ENCODE measurements at regions not wholly inside any gene's neighbourhood (a gene's known extent, or its start where the extent isn't known, plus 50 kb on each side); places are given as distances from the start of the nearest gene placed in this dataset.

DNA sequence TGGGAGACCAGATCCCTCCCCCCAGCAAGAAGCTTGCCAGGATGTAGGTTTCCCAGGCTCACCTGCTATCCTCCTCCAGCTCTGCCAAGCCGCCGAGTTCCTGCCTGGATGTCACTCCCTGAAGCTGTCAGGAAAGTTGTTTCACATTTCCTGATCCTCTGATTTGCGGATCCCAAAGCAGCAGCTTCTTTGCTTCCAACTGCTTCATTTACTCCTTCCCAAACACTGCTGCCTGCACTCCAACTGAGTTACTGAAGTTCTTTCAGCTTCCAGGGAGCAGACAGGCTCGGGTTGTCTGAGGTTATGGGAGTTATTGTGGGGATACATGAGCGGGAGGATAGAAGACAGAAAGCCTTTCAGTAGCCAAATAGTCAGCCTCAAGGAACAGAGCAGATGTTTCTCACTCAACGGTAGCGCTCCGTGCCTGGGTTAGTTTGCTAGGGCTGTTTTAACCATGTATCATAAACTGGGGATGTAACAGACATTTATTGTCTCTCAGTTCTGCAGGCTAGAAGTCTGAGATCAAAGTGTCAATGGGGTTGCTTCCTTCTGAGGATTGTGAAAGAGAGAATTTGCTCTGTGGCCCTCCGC, 516.0 kb downstream of the REEP3 start:
- intact Hi-C loops (cut with DNase I; ENCODE audit: low total_unique reads), result no loop called here

DNA sequence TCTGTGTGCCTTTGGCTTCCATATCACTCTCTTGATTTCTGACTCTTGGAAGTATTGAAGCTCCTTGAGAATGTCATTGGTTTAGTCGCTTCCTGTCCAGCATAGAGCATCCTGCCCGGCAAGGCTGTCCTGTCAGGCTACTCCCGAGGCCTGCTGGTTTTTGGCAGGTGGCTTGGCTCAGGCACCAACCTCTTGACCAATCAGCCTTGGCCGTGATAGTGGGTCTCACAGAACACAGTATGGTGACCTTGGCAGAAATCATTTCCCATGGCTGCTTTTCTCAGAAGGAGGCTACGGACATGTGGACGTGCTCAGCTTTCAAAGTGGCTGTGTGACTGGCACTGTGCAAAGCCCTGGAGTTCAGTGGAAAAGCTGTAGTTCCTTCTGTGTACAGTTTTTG, 516.9 kb downstream of the REEP3 start:
- Histone ChIP-seq H3K4me3 (no peak overlapping the region), H3K4me1 (peaks cover 0 to 14% (median 9%) of the 10 kb centered on the region in 4 donors), H3K36me3 (no peaks in the 10 kb centered on the region), H3K27me3 (peaks cover 0 to 3% of the 10 kb centered on the region in 2 donors), H3K9me3 (no peaks in the 10 kb centered on the region), H3K27ac (no peak overlapping the region)
- TF ChIP-seq, protein P1, sequence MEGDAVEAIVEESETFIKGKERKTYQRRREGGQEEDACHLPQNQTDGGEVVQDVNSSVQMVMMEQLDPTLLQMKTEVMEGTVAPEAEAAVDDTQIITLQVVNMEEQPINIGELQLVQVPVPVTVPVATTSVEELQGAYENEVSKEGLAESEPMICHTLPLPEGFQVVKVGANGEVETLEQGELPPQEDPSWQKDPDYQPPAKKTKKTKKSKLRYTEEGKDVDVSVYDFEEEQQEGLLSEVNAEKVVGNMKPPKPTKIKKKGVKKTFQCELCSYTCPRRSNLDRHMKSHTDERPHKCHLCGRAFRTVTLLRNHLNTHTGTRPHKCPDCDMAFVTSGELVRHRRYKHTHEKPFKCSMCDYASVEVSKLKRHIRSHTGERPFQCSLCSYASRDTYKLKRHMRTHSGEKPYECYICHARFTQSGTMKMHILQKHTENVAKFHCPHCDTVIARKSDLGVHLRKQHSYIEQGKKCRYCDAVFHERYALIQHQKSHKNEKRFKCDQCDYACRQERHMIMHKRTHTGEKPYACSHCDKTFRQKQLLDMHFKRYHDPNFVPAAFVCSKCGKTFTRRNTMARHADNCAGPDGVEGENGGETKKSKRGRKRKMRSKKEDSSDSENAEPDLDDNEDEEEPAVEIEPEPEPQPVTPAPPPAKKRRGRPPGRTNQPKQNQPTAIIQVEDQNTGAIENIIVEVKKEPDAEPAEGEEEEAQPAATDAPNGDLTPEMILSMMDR (IDR thresholded peaks at IDR 0.05), result no peak
- DNase-seq, result no peak
- intact Hi-C loops (cut with DNase I; ENCODE audit: low total_unique reads), result no loop called here

More for the DNA sequence above, 516.0 kb downstream of the REEP3 start:
- Histone ChIP-seq H3K9me3 (no peaks in the 10 kb centered on the region), H3K4me3 (no peak overlapping the region), H3K27ac (no peak overlapping the region), H3K36me3 (no peaks in the 10 kb centered on the region), H3K27me3 (peaks cover 0 to 3% of the 10 kb centered on the region in 2 donors), H3K4me1 (peaks cover 0 to 14% (median 9%) of the 10 kb centered on the region in 4 donors)
- no peak for DNase-seq
- TF ChIP-seq, protein P1 (IDR thresholded peaks at IDR 0.05), result no peak

DNA sequence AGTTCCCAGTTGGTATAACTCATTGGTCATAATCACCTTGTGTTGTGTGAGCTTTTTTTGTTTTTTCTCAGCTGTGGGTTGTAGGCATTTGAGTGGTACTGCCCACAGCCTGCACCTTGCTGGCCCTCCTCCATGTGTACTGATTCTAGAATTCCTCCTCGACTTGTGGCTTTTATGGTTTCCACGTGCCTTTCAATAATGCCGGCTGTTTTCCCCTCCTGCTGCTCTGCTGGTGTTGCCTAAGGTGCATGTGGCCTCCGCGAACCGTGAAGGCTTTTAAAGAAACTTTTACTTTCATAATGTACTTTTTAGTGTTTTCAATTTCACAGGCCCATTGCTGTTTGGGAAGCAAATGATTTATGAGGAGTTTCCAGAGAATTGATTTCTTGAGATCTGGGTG, 518.0 kb downstream of the REEP3 start:
- peaks cover 0 to 3% of the 10 kb centered on the region in 2 donors for H3K27me3 ChIP-seq
- no peak overlapping the region for H3K4me3 ChIP-seq
- H3K9me3 ChIP-seq, result no peaks in the 10 kb centered on the region
- TF ChIP-seq, protein P1 (IDR thresholded peaks at IDR 0.05), result no peak
- intact Hi-C loops (cut with DNase I; ENCODE audit: low total_unique reads), result no loop called here
- H3K36me3 ChIP-seq, result no peaks in the 10 kb centered on the region
- H3K4me1 ChIP-seq, result peaks cover 0 to 14% (median 9%) of the 10 kb centered on the region in 4 donors
- no peak overlapping the region for H3K27ac ChIP-seq
- DNase-seq, result no peak

DNA sequence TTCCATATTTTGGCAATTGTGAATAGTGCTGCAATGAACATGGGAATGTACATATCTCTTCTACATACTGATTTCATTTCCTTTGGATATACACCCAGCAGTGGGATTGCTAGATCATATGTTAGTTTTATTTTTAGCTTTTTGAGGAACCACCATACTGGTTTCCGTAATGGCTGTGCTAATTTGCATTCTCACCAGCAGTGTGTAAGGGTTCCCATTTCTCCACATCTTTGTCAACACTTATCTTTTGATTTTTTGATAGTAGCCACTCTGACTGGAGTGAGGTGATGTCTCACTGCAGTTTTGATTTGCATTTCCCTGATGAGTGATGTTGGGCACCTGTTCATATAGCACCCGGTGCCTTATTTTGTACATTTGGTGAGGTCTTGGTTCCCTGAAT, 519.6 kb downstream of the REEP3 start:
- H3K4me1 ChIP-seq, result peaks cover 0 to 14% (median 9%) of the 10 kb centered on the region in 4 donors
- DNase-seq, result no peak
- intact Hi-C loops (cut with DNase I; ENCODE audit: low total_unique reads), result no loop called here
- TF ChIP-seq, protein P1 (IDR thresholded peaks at IDR 0.05), result no peak
- H3K4me3 ChIP-seq, result no peak overlapping the region
- no peak overlapping the region for H3K27ac ChIP-seq
- peaks cover 0 to 3% of the 10 kb centered on the region in 2 donors for H3K27me3 ChIP-seq
- no peaks in the 10 kb centered on the region for H3K36me3 ChIP-seq
- no peaks in the 10 kb centered on the region for H3K9me3 ChIP-seq

DNA sequence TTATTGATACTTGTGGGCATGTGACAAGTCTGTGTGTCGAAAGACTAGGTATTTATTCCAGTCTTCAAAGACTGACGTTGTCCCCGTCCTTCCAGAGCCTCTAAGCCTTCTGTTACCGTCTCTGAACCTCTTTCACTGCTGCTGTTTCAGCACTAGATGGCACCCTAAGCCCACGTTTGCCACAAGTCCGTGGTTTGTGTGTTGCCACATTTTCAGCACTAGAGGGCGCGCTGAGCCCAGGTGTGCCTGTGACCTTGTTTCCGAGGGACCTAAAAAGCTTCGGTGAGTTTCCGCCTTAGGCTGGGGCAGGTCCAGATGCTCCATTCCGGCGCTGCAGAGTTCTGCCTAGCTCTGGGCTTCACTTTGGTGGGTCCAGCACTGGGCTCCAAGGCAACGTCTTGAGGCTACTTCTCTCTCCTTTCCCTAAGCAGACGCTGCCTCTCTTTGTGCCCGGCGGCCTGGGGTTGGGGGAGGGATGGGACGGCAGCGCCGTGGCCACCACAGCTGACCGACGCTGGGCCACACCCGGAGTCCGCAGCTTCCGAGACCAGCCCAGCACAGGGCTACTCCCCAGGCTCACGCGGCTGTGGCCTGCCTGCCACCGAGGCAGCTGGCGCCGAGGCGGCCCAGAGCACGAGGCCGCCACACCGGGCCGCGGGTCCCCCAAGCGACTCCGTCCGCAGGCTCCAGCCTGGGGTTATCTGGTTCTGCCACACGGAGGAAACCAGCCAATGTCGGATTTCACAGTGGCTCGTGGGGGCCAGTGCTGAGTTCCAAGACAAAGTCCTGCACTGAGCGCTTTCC, 520.2 kb downstream of the REEP3 start:
- Histone ChIP-seq H3K27ac (no peak overlapping the region), H3K9me3 (no peaks in the 10 kb centered on the region), H3K27me3 (peaks cover 0 to 3% of the 10 kb centered on the region in 2 donors), H3K4me3 (peak overlapping the region; percentile 28 to 35), H3K36me3 (no peaks in the 10 kb centered on the region), H3K4me1 (peaks cover 0 to 14% (median 9%) of the 10 kb centered on the region in 4 donors)
- peak; percentile 55 to 79 for DNase-seq
- intact Hi-C loops (cut with DNase I; ENCODE audit: low total_unique reads), result no loop called here
- TF ChIP-seq, protein P1 (IDR thresholded peaks at IDR 0.05), result peak; percentile 95 to 97
